GM12875 (cell line): ENCODE measurements at regions not wholly inside any gene's neighbourhood (a gene's known extent, or its start where the extent isn't known, plus 50 kb on each side); places are given as distances from the start of the nearest gene placed in this dataset.

Experiments
- H3K4me3 ChIP-seq: one replicate; pipeline ENCODE4 v1.5.1; 2011; ENCODE audit warnings: low read depth, low read length, control low read depth
- CTCF ChIP-seq: IDR thresholded peaks from 2 replicates; pipeline ENCODE4 v1.5.1; 2011; ENCODE audit warnings: low read depth, mild to moderate bottlenecking, control low read depth, inconsistent platforms, low read length, moderate library complexity, borderline replicate concordance; ENCODE audit not compliant: insufficient read depth

DNA sequence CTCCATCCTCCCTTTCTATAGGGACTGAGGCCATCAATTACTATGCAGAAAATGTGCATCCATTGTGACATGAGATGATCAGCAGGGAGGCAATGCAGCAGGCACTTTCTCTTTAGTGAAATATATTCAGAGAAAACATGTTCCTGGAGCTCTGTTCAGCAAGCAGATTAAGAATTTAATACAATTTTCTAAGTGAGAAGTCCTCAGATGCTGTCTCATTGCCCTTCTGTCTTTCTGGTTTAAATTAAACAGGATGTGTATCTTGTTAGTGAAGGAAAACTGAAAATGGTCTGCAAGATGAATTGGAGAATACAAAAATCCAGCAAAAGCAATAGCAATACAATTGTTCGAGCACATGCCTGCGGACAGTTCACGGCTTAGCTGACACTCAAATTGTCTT, 445.8 kb upstream of the RIOK2 start:
- no peak overlapping the region for H3K4me3 ChIP-seq
- no peak for TF ChIP-seq CTCF

GRCh38 chr5:97629276-97629675, 446.2 kb upstream of the RIOK2 start:
- no peak overlapping the region for H3K4me3 ChIP-seq
- TF ChIP-seq CTCF, result no peak

DNA sequence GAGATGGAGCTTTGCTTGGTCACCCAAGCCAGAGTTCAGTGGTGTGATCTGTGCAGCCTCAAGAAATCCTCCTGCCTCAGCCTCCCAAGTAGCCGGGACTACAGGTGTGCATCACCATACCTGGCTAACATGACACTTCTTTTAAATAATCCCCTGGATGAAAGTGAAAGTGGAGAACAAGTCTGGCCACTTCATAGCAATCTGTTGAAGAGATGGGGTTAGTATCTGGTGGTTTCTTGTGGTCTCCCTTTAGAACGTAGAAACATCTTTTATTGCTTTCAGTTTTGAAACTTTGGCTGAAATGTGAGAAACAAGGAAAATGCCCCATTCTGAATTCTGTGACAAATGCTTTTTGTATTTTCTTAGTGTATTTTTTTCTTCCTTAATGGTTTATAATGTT, 452.5 kb upstream of the RIOK2 start:
- no peak for TF ChIP-seq CTCF
- no peak overlapping the region for H3K4me3 ChIP-seq

- TF ChIP-seq CTCF, result no peak
- H3K4me3 ChIP-seq, result no peak overlapping the region
Measured at GRCh38 chr5:97636766-97637165, 453.7 kb upstream of the RIOK2 start.

DNA sequence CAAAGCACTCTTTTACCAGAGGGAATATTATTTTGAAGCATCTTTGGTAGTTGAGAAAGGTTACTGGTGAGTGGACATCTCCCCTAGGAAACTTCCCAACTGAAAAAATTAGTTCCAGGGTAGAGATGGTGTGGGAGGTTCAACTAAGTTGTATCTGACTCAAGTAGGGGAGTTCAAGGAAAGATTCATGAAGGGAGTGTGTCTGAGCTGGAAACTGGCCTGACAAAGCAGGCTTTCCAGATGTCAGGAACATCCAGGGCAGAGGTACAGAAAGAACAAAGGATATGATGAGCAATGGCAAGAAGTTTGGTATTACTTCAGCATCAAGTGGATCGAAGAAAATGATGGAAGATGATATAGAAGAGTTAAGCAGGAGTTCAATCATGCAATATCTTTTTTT, 458.0 kb upstream of the RIOK2 start:
- TF ChIP-seq CTCF, result no peak
- H3K4me3 ChIP-seq, result no peak overlapping the region

DNA sequence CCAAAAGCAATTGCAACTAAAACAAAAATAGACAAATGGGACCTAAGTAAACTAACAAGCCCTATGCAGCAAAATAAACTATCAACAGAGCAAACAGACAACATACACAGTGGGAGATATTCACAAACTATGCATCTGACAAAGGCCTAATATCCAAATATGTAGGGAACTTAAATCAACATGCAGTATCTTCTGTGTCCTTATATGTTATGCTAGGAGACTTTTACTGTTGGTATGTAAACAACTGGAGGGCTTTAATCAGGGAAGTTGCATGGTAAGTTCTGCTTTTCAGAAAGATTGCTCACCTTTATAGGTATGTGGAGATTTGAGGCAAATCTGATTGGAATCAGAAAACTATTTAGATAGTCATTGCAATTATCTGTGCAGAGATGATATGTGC, 461.2 kb upstream of the RIOK2 start:
- no peak overlapping the region for H3K4me3 ChIP-seq
- no peak for TF ChIP-seq CTCF

- H3K4me3 ChIP-seq, result no peak overlapping the region
- no peak for TF ChIP-seq CTCF
Measured at GRCh38 chr5:97644896-97645295, 461.8 kb upstream of the RIOK2 start.
